HG02798 (cell line): ENCODE measurements at regions not wholly inside any gene's neighbourhood (a gene's known extent, or its start where the extent isn't known, plus 50 kb on each side); places are given as distances from the start of the nearest gene placed in this dataset.
A peak's percentile ranks its signal among the peaks of the same experiment; 100 is the strongest.

ENCODE experiments used
- ATAC-seq: cut with Tn5 transposase; IDR thresholded peaks from one replicate; pipeline ENCODE4 v1.9.1; 2021; ENCODE audit warnings: mild to moderate bottlenecking; ENCODE audit not compliant: unreplicated experiment, poor library complexity

- ATAC-seq: no peak
Observed at GRCh38 chr11:19320827-19321226, 80.1 kb upstream of the E2F8 start.

GRCh38 chr11:19316434-19316833 lies 75.7 kb upstream of the E2F8 start:
- no peak for ATAC-seq

DNA sequence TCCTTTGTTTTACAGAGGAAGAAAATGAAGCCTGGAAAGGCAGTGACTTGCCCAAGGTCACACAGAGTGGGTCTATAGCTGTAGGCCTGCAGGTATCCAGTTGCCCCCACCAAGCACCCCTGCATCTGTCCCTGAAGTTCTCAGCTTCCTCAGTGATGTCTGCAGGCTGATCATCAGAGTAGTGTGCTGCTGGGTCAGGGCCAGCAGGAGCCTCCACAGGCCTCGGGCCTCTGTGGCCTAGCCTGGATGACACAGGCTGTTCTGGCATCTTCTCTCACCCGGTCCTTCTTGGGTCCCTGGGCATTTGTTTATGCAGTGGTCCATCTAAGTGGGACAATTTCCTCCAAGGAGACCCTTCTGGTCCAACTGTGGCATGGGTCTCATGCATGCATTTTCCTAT lies 74.8 kb upstream of the E2F8 start:
- no peak for ATAC-seq

DNA sequence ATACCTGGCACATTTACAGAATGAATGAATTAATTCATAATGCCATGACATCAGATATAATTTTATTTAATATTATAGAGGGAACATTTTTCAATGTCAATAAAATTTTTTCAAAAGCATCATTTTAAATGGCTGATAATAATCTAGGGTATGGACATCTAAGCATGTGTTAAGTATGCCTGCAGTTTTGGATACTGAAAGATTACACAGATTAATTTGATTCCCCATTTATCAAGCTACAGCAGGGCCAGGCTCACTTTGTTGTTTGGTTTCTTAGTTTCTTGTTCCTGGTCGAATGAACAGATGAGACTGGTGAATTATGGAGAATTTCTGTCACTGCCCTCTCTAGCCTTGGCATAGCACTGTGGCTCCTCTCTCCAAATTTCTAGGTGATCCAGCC lies 72.4 kb upstream of the E2F8 start:
- ATAC-seq: no peak

- peak; percentile 64 for ATAC-seq
Observed at GRCh38 chr11:19311308-19312030, 70.7 kb upstream of the E2F8 start.

GRCh38 chr11:19307498-19307897 lies 66.8 kb upstream of the E2F8 start:
- no peak for ATAC-seq

DNA sequence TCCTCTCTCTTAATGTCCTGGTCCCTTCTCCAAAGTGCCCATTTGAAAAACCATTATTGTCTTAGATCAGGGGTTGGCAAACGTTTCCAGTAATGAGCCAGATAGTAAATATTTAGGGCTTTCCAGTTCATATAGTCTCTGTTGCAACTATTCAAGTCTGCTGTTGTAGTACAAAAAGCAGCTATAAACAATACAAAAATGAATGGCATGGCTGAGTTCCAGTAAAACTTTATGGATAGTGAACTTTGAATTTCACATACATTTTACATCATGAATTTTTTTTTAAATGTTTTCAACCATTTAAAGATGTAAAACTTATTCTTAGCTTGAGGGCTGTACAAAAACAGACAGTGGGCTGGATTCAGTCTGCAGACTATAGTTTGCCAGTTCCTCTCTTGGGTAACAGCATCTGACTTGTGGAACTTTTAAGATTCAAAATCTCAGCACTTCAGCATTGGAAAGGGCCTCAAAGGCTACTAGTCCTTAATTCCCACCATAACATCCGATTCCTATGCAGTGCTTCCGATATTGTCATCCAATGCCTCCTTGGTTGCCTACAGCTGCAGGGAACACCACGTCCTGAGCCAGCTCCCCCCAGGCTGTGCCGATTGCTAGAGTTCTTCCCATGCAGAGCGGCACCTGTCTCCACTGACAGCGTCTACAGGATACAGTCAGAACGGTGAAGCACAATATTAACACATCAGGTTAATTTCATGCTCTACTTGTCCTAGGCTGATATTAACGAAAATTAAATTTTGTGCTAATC lies 65.6 kb upstream of the E2F8 start:
- ATAC-seq: no peak

GRCh38 chr11:19301361-19301760 lies 60.6 kb upstream of the E2F8 start:
- no peak for ATAC-seq

DNA sequence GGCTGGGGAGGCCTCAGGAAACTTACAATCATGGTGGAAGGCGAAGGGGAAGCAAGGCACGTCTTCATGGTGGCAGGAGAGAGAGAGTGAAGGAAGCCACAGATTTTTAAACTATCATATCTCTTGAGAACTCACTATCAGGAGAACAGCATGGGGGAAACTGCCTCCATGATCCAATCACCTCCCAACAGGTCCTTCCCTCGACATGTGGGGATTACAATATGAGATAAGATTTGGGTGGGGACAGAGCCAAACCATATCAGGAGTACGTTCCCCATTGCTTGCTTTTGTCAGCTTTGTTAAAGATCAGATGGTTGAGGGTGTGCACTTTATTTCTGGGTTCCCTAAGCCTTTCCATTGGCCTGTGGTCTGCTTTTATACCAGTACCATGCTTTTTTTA lies 53.7 kb upstream of the E2F8 start:
- ATAC-seq: no peak

- ATAC-seq: no peak
Observed at GRCh38 chr11:19291064-19291463, 50.3 kb upstream of the E2F8 start.
